ENCODE measurements at regions not wholly inside any gene's neighbourhood (a gene's known extent, or its start where the extent isn't known, plus 50 kb on each side); places are given as distances from the start of the nearest gene placed in this dataset.
"Not testable (repeated sequence)": the region's sequence is repeated elsewhere in the genome, so short reads cannot be mapped to it uniquely, and the experiment has no call there.

- no peak for DNase-seq (ENCODE audit: low read depth)
Observed at GRCh38 chr16:26505496-26505895, 561.2 kb upstream of the C16orf82 start.

DNA sequence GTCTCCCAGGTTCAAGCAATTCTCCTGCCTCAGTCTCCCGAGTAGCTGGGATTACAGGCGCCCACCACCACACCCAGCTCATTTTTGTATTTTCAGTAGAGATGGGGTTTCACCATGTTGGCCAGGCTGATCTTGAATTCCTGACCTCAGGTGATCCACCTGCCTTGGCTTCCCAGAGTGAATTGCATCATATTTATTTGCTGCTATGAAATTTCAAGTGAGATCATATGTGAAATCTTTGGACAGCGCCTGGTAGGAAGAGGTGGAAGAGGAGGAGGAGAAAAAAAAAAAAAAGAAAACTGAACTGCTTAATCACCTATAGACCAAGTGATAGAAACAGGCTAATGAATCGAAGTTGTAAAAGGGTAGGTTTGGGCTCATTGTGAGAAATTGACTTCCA is 557.8 kb upstream of the C16orf82 start:
- DNase-seq (ENCODE audit: low read depth) = not testable (repeated sequence)

- no peak for DNase-seq (ENCODE audit: low read depth)
Observed at GRCh38 chr16:26510924-26511323, 555.8 kb upstream of the C16orf82 start.

GRCh38 chr16:26511463-26511862 is 555.3 kb upstream of the C16orf82 start:
- no peak for DNase-seq (ENCODE audit: low read depth)

- DNase-seq (ENCODE audit: low read depth) = no peak
Observed at GRCh38 chr16:26521626-26522025, 545.1 kb upstream of the C16orf82 start.

DNA sequence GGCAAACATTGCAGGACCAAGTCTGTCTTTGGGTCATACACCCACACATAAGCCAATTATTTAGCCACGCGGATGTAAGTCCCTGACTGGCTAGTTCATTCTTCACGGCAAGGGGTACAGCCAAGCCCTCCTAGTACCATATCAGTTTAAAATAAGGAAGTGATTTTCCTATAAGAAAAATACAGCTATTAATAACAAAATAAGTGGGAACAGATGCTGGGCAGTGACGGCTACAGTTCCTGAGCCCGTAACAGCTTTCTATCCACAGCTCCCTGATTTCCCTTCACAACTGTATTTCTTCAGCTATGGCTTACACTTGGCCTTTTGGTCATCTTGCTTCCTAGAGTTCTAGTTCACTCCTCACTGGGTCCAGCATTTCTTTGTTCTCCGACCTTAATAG is 542.4 kb upstream of the C16orf82 start:
- DNase-seq (ENCODE audit: low read depth) = no peak

GRCh38 chr16:26524846-26525245 is 541.9 kb upstream of the C16orf82 start:
- DNase-seq (ENCODE audit: low read depth) = no peak

GRCh38 chr16:26525856-26526255 is 540.9 kb upstream of the C16orf82 start:
- no peak for DNase-seq (ENCODE audit: low read depth)

GRCh38 chr16:26526633-26527032 is 540.1 kb upstream of the C16orf82 start:
- no peak for DNase-seq (ENCODE audit: low read depth)

DNA sequence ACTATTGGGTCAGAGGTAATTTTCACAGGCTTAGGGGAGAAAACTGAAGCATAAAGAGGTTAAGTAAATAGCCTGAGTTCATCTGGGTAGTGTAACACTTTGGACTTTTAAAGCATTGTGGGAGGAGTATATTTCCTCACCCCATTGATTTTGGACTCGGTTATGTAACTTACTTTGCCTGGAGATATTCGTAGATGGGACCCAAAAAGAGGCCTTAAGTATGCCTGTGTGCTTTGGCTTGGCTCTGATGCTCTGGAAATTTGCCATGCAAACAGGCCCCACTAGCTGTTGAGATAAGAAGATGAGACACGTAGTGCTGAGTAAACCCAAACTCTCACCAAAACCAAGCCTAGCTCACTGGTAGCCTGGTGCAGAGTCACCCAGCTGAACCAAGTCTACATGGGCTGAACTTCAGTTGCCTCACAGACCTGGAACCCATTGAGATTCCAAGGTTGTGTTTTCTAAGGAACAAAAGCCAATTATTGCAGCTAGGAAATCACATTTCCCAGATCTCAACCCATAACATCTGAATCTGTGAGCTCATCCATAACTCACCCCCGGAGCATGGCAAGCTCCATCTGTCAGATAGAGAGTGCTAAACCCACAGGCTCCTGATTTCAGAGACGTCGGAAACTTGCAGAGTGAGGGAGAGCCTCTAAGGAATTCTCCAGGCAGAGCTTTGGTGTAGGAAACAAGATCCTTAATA is 536.0 kb upstream of the C16orf82 start:
- DNase-seq (ENCODE audit: low read depth) = no peak

DNA sequence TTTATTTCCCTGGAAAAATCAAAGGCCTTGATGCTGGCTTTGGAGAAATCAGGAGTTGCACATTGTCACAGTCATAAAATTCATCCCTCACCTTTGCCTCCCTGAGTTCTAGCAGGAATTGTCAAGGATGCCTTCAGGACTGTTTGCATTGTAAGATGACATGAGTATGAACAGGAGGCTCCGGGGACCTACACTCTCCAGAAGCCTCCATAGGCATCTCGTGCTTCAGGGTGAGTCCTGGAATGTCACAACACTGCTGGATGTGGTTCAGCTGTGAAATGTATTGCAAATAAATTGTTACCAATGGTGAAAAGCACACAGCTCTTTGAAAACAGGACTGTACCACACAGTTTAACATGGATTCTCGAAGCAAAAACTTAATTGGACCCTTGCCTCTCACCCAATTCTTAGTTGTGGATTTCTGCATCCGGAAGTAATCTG is 535.4 kb upstream of the C16orf82 start:
- no peak for DNase-seq (ENCODE audit: low read depth)

- no peak for DNase-seq (ENCODE audit: low read depth)
Observed at GRCh38 chr16:26532456-26532855, 534.3 kb upstream of the C16orf82 start.

- DNase-seq (ENCODE audit: low read depth) = no peak
Observed at GRCh38 chr16:26542198-26542597, 524.5 kb upstream of the C16orf82 start.

GRCh38 chr16:26546573-26546972 is 520.2 kb upstream of the C16orf82 start:
- no peak for DNase-seq (ENCODE audit: low read depth)

DNA sequence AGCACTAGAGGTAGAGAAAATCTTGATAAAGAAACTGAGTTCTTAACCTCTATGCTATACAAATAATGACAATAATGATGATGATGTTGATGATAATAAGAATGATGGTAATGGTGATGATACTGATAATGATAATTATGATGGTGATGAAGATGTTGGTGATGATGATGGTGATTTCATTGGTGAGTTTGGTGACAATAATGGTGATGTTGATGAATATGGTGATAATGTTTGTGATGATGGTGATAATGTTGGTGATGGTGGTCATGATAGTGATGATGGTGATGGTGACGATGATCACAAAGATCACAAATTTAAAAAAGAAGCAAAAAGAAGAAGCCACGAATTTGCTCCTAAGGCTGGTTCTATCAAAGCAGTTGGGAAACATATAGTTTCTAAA is 519.0 kb upstream of the C16orf82 start:
- no peak for DNase-seq (ENCODE audit: low read depth)

- DNase-seq (ENCODE audit: low read depth) = no peak
Observed at GRCh38 chr16:26550111-26550610, 516.6 kb upstream of the C16orf82 start.

GRCh38 chr16:26554030-26554429 is 512.7 kb upstream of the C16orf82 start:
- no peak for DNase-seq (ENCODE audit: low read depth)

- no peak for DNase-seq (ENCODE audit: low read depth)
Observed at GRCh38 chr16:26561303-26561702, 505.4 kb upstream of the C16orf82 start.

DNA sequence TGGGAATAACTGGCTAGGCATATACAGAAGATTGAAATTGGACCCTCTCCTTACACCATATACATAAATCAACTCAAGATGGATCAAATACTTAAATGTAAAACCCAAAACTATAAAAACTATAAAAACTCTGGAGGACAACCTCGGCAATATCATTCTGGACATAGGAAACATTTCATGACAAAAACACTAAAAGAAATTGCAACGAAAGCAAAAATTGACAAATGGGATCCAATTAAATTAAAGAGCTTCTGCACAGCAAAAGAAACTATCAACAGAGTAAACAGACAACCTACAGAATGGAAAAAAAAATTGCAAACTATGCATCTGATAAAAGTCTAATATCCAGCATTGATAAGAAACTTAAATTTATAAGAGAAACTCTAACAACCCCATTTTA is 503.7 kb upstream of the C16orf82 start:
- no peak for DNase-seq (ENCODE audit: low read depth)

DNA sequence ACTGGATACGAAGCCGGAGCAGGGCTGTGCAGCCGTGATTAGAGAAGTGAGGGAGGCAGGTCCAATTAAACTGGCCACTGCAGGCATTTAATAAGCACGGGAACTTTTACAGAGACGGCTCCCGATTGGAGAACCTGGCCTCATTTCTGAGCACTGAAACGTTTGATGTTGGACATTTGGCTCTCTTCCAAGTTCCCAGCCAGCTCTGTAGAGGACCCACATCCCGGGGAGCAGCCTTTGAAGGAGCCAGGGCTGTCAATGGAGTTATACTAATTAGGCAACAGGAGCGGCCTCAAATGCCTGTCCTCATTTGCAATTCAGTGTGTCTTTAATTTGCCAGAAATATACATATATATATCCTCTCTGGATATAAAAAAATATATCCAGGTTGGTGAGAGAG is 499.4 kb upstream of the C16orf82 start:
- no peak for DNase-seq (ENCODE audit: low read depth)

DNA sequence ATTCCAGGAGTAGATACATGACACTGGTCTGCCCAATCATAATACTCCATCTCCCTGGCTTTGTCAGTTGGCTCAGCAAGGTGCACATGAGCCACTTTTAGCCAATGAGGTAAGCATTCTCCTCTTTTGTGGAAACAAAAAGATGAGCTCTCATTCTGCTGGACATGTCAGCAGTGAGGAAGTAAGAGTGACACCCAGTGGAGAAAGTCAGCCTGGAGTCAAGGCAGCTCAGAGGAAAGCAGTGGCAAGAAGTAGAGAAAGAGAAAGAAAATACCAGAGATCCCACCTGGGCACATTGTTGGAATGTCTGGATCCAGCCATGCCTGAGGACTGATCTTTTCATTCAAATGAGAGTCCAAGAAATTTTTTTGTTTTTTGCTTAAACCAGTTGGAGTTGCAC is 496.9 kb upstream of the C16orf82 start:
- DNase-seq (ENCODE audit: low read depth) = no peak

GRCh38 chr16:26578748-26579147 is 488.0 kb upstream of the C16orf82 start:
- DNase-seq (ENCODE audit: low read depth) = no peak

DNA sequence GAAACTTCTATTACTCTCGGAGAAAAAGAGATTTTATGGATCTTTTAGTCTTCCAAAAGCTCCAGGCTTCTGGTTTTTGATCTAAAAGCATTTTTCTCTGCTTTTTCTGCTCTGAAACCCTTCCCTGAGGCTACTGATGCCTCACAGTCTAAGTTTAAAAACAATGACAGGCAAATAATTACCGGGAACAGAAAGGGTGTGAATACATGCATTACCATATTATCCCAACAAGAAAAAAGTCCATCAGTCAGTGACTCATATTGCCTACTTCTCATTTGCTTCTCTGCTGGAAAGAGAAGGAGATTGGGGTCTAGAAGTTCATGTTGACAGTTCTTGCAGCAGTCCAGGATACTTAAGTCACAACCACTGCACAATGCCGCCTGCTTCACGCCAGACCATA is 482.9 kb upstream of the C16orf82 start:
- DNase-seq (ENCODE audit: low read depth) = no peak

- no peak for DNase-seq (ENCODE audit: low read depth)
Observed at GRCh38 chr16:26593700-26594099, 473.0 kb upstream of the C16orf82 start.
